Left ventricle myocardium superior (tissue), 1 donor: ENCODE measurements at regions not wholly inside any gene's neighbourhood (a gene's known extent, or its start where the extent isn't known, plus 50 kb on each side); places are given as distances from the start of the nearest gene placed in this dataset.

ENCODE experiments used
- ATAC-seq: fragments of 200-7000 bp; cut with Tn5 transposase; one replicate; pipeline ENCODE4 v1.9.1; 2020; ENCODE audit warnings: mild to moderate bottlenecking, moderate library complexity
- DNase-seq: peaks from one replicate; pipeline ENCODE4 v3.0.0-alpha.2; 2020
- intact Hi-C: fragments of 100-400 bp; cut with micrococcal nuclease; formaldehyde crosslinking; loops from one replicate; pipeline ENCODE4 v1.11.0; 2022
- donor health status: DM: no; HTN: yes; CAD: no; lungs with severe emphysema.

GRCh38 chr4:79513576-79513975 lies 105.5 kb upstream of the GK2 start:
- intact Hi-C loops: no loop called here
- ATAC-seq: no peak
- no peak for DNase-seq

DNA sequence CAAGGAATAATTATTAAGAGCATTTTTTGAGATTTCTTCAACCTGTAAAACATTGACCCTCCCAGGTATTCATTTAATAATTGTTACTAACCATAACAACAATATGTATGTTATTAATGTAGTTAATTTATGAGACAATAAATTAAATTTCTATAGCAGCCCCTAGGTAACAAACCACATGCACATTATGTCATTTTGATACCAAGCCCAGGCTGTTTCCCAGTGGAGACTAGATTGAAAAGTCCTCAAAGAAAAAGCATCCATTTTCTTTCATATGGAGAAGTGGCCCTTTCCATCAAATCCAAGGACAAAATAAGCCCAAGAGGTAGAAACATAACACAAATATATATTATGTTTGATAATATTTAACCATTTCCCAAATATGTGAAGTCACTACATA lies 104.3 kb upstream of the GK2 start:
- ATAC-seq: no peak
- intact Hi-C loops: no loop called here
- DNase-seq: no peak

DNA sequence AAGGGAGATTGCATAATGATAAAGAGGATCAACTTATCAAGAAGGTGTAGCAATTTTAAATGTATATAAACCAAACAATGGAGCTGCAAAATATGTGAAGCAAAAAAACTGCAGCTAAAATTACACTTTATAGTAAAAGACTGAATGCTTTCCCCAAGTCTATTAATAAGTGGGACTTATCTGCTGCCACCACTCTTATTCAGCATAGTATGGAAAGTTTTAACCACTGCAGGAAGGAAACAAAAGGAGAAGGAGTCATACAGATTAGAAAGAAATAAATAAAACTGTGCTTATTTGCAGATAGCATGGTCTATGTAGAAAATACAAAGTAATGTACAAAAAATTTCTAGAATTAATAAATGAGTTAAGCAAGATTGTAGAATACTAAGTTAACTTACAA lies 94.1 kb upstream of the GK2 start:
- DNase-seq (no peak), ATAC-seq (no peak)
- intact Hi-C loops: no loop called here

GRCh38 chr4:79498282-79498681 lies 90.3 kb upstream of the GK2 start:
- ATAC-seq (no peak), DNase-seq (no peak)
- intact Hi-C loops: no loop called here

GRCh38 chr4:79497001-79497400 lies 89.0 kb upstream of the GK2 start:
- DNase-seq: no peak
- intact Hi-C loops: no loop called here
- ATAC-seq: no peak

DNA sequence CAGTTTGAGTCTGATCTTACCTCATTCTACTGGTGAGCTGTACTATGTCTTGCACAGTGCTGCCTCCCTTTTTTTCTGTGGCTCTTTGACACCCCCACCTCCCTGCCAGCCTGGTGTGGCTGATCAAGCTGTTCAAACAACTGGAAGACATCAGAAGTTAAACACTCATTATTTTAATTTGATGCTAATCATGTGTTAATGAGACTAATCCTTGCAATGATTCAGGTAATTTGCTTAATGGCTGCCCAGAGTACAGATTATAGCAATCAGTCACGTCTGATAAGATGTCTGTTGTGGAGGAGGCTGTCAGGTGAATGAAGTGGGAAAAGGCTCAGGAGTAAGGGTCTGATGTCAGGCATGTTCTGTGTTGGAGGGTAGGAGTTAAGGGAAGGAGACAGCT lies 87.4 kb upstream of the GK2 start:
- DNase-seq (no peak), ATAC-seq (no peak)
- intact Hi-C loops: no loop called here

DNA sequence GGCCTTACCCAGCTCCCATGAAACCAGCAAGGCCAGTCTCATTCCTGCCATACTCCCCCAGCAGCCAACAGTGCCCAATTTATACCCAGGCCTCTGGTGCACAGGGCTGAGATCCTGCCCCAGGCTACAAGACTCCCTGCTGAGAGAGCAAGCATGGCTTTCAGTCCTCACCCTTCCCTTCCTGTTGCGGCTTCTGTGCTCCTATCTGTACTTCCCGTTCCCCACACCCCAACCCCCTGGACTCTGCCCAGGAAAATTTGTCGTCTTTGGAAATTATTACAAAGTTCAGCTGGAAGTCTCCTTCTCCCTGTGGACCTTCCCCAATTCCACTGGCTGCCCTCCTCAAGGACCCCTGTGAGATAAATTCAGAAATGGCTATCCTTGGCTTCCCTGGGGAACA lies 84.1 kb upstream of the GK2 start:
- DNase-seq (peak; percentile 57), ATAC-seq (peak; percentile 92)
- intact Hi-C loops: no loop called here

DNA sequence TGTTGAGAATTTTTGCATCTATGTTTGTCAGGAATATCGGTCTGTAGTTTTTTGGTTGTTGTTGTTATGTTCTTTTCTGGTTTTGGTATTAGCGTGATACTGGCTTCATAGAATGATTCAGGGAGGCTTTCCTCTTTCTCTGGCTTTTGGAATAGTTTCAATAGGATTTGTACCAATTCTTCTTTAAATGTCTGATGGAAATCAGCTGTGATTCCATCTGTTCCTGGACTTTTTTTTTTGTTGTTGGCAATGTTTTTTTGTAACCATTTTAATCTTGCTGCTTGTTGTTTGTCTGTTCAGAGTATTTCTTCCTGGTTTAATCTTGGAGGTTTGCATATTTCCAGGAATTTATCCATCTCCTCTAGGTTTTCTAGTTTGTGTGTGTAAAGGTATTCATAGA lies 81.5 kb upstream of the GK2 start:
- DNase-seq (no peak), ATAC-seq (no peak)
- intact Hi-C loops: no loop called here

- intact Hi-C loops: no loop called here
- DNase-seq (no peak), ATAC-seq (no peak)
These were observed 68.2 kb upstream of the GK2 start for GRCh38 chr4:79476196-79476595.

DNA sequence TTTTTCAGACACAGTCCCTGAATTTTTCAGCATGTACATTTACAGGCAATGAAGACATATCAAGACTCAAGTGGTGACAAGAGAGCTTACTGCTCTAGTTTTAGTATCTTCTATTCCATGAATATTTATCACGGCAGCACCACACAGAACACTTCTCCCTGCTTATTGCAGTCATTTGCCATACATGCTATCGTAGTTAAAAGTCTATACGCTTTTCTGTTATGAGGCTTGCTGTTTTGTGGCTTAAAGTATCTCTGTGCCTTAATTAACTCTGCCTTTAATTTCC lies 65.4 kb upstream of the GK2 start:
- ATAC-seq: no peak
- intact Hi-C loops: no loop called here
- no peak for DNase-seq

GRCh38 chr4:79472693-79473438 lies 64.8 kb upstream of the GK2 start:
- DNase-seq (no peak), ATAC-seq (no peak)
- intact Hi-C loops: no loop called here

- DNase-seq (no peak), ATAC-seq (no peak)
- intact Hi-C loops: no loop called here
These were observed 64.0 kb upstream of the GK2 start for GRCh38 chr4:79472036-79472435.

DNA sequence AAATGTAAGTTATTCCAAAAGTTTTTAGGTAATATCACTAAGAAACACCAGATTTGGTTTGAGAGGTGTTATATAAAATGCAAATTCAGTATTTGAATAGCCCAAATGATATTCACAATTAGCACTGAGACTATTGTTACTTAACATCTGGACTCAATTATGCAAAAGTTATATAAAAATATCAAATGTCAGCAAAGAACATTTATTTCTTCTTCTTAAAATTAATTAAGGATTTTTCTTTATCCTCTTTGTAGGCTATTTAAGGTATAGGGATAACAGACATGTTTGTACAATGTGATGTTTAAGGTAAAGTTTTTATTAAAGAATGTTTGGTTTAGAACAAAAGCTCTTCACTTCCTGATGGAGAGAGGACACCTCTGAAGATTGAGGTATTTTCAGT lies 63.3 kb upstream of the GK2 start:
- DNase-seq: no peak
- intact Hi-C loops: no loop called here
- ATAC-seq: no peak

DNA sequence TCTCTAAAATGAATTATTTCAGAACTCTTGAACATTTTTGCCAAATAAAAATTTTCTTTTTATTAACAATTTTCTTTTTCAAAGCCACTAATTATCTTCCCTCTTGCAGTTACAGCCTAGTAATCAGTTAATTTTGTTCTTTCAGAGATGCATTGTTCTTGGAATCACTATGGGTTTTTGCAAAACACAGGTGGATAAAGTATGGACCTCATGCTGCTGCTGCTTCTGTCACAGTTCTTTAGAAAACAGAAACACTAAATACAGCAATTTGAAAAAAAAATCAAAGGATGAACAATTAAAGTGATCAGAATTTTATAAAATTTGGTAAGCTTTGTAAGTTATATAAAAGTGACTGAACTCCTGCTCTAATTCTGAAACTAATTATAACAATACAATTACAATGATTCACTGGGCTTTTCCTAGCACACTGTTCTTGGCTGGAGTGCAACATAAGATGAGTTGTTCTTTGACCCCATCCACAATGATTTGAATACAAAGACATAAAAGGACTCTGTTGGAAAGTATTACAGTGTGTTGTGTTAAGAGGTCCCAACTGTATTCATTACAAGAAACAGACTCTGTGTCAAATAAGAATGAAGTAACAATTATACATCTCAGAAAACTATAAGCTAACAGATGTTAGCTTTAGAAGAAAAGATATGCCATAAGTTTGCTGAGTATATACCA lies 59.4 kb upstream of the GK2 start:
- no peak for DNase-seq
- intact Hi-C loops: no loop called here
- no peak for ATAC-seq

GRCh38 chr4:79466621-79467020 lies 58.6 kb upstream of the GK2 start:
- intact Hi-C loops: no loop called here
- no peak for DNase-seq
- no peak for ATAC-seq
